Right atrium auricular region (tissue), 2 donors: ENCODE measurements at regions not wholly inside any gene's neighbourhood (a gene's known extent, or its start where the extent isn't known, plus 50 kb on each side); places are given as distances from the start of the nearest gene placed in this dataset.

Experiments
- DNase-seq: peaks from one replicate; pipeline ENCODE4 v3.0.0-alpha.2; 2019; ENCODE audit warnings: low spot score
- H3K27ac ChIP-seq, 2 donors: fragments of 200-600 bp; sonication (generic); 1 replicate in 1 of 2; 2 replicates in 1 of 2; pipeline ENCODE4 v1.5.1; 2016 to 2019
- H3K27me3 ChIP-seq, 2 donors: fragments of 200-600 bp; sonication (generic); one replicate each; pipeline versions ENCODE4 v1.5.1 to v1.6.0; 2017 to 2019
- H3K36me3 ChIP-seq: fragments of 200-600 bp; sonication (generic); one replicate; pipeline ENCODE4 v1.5.1; 2016
- H3K4me1 ChIP-seq, 2 donors: fragments of 200-600 bp; sonication (generic); one replicate each; pipeline versions ENCODE4 v1.5.1 to v1.6.0; 2017 to 2019
- H3K4me3 ChIP-seq, 2 donors: fragments of 200-600 bp; sonication (generic); 1 replicate in 1 of 2; 2 replicates in 1 of 2; pipeline ENCODE4 v1.5.1; 2017 to 2019; ENCODE audit warnings: mild to moderate bottlenecking in 1 of 2, moderate library complexity in 1 of 2
- H3K9me3 ChIP-seq, 2 donors: fragments of 200-600 bp; sonication (generic); one replicate each; pipeline ENCODE4 v1.5.1; 2019
- CTCF ChIP-seq, 2 donors: fragments of 200-600 bp; sonication (generic); IDR thresholded peaks; one replicate each; pipeline ENCODE4 v1.5.1; 2019; ENCODE audit warnings: antibody characterized with exemption in 2 of 2

DNA sequence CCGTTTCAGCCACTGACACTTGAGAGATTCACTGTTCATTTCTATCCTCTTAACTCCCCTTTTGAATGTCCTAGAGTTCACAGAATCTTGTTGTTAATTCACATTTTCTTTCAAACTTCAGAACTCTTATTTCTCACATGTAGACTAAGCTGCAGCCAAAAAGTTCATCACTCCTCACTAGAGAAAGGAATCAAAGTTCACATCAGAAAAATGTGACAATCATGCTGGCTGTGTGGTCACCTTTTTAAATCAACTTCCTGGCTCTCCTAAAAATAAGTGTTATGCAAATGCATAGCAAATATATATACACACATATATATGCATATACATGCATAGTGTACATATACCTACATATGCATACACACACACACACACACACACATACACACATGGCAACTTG lies 123.0 kb downstream of the CBLN4 start:
- Histone ChIP-seq H3K27me3 (no peaks in the 10 kb centered on the region), H3K4me1 (no peaks in the 10 kb centered on the region), H3K36me3 (no peaks in the 10 kb centered on the region), H3K4me3 (no peak overlapping the region), H3K9me3 (no peaks in the 10 kb centered on the region), H3K27ac (no peak overlapping the region)
- no peak for DNase-seq
- TF ChIP-seq CTCF (IDR thresholded peaks at IDR 0.05) = no peak

GRCh38 chr20:55881204-55881603 lies 124.1 kb downstream of the CBLN4 start:
- no peak for DNase-seq
- no peaks in the 10 kb centered on the region for H3K4me1 ChIP-seq
- TF ChIP-seq CTCF (IDR thresholded peaks at IDR 0.05) = no peak
- no peaks in the 10 kb centered on the region for H3K36me3 ChIP-seq
- H3K27me3 ChIP-seq = no peaks in the 10 kb centered on the region
- H3K4me3 ChIP-seq = no peak overlapping the region
- no peak overlapping the region for H3K27ac ChIP-seq
- H3K9me3 ChIP-seq = no peaks in the 10 kb centered on the region

DNA sequence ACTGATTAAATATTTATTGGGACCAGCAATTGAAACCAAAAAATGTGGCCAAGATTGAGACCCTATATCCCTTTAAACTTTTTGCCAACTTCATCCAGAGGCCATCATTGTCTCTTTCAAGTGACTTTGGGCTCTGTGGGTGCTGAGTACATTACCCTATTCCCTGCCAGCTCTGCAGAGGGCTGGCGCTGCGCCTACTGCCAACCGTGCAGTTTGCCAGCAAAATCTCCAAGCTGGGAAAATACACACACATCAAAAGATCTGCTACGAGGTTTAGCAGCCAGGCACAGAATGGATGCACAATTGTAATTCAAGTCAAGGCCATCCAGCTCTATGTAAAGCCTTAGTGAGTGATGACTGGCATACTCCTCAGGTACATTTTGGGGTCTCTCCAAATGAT lies 125.0 kb downstream of the CBLN4 start:
- no peak overlapping the region for H3K4me3 ChIP-seq
- no peak overlapping the region for H3K27ac ChIP-seq
- no peak for DNase-seq
- no peaks in the 10 kb centered on the region for H3K36me3 ChIP-seq
- no peaks in the 10 kb centered on the region for H3K4me1 ChIP-seq
- no peaks in the 10 kb centered on the region for H3K9me3 ChIP-seq
- no peaks in the 10 kb centered on the region for H3K27me3 ChIP-seq
- no peak for TF ChIP-seq CTCF (IDR thresholded peaks at IDR 0.05)

DNA sequence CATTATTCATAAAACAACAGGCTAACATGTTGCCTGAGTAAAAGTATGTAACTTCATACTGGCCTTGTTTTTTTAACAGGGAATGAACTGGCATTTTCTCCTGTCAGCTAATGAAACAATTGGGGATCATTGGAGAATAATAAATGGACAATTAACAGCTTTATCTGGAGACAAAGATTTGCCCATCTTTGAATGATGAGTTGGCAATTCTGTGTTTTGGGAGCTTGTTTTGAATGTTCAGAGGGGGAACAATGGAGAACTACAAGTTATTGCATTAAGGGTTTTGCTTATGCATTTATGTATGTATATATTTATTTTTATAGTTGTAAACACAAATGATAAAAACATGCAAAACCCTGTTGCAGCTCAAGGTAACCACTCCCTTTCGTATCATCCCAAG lies 150.3 kb downstream of the CBLN4 start:
- Histone ChIP-seq H3K27me3 (no peaks in the 10 kb centered on the region), H3K36me3 (no peaks in the 10 kb centered on the region), H3K4me3 (no peak overlapping the region), H3K4me1 (no peaks in the 10 kb centered on the region), H3K9me3 (no peaks in the 10 kb centered on the region), H3K27ac (no peak overlapping the region)
- no peak for TF ChIP-seq CTCF (IDR thresholded peaks at IDR 0.05)
- DNase-seq = no peak

DNA sequence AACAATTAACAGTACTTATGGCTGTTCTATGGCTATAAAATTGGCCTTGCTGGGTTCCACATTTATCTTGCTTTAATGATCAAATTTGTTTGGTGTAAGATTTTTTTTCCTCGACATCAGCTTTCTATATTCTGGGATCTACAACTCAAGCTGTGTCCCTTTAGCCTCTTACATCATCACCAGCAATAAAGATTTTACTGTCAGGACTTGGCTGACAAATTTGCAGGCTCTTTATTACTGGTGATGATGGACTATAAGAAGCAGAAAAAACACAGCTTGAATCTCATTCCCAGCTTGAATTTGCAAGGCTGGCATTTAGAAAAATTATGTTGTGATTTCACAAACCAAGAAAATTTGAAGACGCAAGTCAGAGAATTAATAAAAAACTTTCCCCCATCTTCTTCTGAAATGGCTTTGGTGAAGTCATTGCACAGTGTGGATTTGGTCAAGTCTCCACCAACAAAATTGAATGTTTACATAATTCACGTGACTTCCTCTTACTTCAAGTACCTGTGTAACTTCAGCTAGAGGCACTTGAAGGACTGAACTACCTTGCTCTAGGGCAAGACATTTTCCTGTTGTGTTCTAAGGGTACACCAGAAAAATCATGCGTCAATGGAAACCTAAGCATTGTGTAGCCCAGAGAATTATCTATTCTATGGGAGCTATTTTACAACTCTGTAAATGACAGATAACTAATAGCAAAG lies 175.0 kb downstream of the CBLN4 start:
- no peak overlapping the region for H3K27ac ChIP-seq
- no peaks in the 10 kb centered on the region for H3K36me3 ChIP-seq
- no peak for TF ChIP-seq CTCF (IDR thresholded peaks at IDR 0.05)
- no peak overlapping the region for H3K4me3 ChIP-seq
- no peaks in the 10 kb centered on the region for H3K27me3 ChIP-seq
- DNase-seq = no peak
- no peaks in the 10 kb centered on the region for H3K4me1 ChIP-seq
- H3K9me3 ChIP-seq = no peaks in the 10 kb centered on the region

- H3K4me1 ChIP-seq = no peaks in the 10 kb centered on the region
- no peaks in the 10 kb centered on the region for H3K36me3 ChIP-seq
- TF ChIP-seq CTCF (IDR thresholded peaks at IDR 0.05) = no peak
- no peak overlapping the region for H3K4me3 ChIP-seq
- no peak for DNase-seq
- H3K27me3 ChIP-seq = no peaks in the 10 kb centered on the region
- H3K27ac ChIP-seq = no peak overlapping the region
- H3K9me3 ChIP-seq = no peaks in the 10 kb centered on the region
These were observed 200.2 kb downstream of the CBLN4 start for GRCh38 chr20:55805138-55805537.
